ENCODE measurements at regions not wholly inside any gene's neighbourhood (a gene's known extent, or its start where the extent isn't known, plus 50 kb on each side); places are given as distances from the start of the nearest gene placed in this dataset.
"Not testable (repeated sequence)": the region's sequence is repeated elsewhere in the genome, so short reads cannot be mapped to it uniquely, and the experiment has no call there.

DNA sequence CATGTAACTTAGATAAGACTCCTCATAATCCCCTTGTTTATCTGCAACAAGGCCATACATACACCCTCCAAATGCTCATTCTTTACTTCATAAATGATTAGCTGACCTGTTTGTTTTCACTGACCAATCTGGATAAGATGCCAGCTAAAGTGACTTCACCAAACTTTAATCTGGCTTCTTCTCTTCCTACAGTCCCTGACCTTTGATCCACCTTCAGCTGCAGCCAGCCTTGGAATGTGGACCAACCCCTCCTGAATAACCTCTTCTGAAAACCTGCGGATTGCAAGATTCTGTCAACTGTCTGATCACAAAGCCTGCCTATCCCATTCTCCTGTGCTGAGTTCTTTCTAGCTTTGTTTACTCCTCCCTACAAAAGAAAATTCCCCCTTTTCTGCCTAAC is 476.8 kb downstream of the LRRC70 start:
- no peak overlapping the region for H3K4me3 ChIP-seq
- H3K27ac ChIP-seq, result no peak overlapping the region

DNA sequence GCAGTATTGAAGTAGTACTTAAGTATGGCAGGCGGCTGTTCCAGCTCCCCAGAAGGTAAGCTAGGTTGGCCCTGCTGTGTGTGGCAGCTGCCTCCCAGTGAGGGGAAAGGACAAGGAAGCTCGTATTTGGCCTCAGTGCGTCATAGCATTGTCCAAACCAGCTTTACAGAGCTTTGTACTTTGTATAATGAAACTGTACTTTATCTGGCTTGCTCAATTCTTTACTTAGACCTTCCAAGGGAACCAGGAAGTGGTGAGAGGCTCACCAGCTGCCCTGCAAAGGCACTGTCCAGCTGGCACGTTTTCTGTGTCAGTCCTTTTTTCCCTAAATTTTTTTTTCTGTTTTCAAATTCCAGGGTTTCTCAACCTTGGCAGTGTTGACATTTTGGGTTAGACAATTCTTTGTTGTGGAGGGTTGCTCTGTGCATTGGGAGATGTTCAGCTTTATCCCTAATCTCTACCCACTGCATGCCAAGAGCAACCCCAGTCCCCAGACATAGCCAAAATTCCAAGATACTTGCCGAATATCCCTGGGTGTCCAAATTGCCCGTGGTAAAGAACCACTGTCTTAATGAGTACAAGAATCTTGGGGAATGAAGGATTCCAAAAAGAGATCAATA is 474.5 kb downstream of the LRRC70 start:
- no peak overlapping the region for H3K4me3 ChIP-seq
- H3K27ac ChIP-seq, result no peak overlapping the region

DNA sequence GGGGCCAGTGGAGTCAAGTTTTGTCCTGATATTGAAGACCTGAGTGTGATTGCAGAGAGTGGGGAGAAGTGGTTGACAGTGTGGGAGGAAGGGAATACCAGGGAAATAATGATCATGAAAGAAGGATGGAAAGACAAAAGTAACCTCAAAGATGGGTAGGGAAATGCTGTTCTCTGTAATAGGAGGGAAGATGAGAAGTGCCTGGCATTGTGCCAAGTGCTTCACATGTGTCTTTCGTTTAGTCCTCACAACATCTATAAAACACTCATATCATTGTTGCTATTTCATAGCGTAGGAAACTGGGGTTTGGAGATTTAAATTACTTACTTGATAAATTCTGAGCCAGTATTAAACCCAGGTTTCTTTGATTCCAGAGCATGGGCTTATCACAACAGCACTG is 472.3 kb downstream of the LRRC70 start:
- H3K4me3 ChIP-seq, result no peak overlapping the region
- H3K27ac ChIP-seq, result no peak overlapping the region

- no peak overlapping the region for H3K4me3 ChIP-seq
These were observed 471.3 kb downstream of the LRRC70 start for GRCh38 chr5:63049935-63050334.

GRCh38 chr5:63043792-63044191 is 465.2 kb downstream of the LRRC70 start:
- Histone ChIP-seq H3K27ac (no peak overlapping the region), H3K4me3 (no peak overlapping the region)

More at GRCh38 chr5:63049935-63050334, 471.3 kb downstream of the LRRC70 start:
- no peak overlapping the region for H3K27ac ChIP-seq

GRCh38 chr5:63032343-63032742 is 453.7 kb downstream of the LRRC70 start:
- H3K27ac ChIP-seq, result no peak overlapping the region
- no peak overlapping the region for H3K4me3 ChIP-seq

DNA sequence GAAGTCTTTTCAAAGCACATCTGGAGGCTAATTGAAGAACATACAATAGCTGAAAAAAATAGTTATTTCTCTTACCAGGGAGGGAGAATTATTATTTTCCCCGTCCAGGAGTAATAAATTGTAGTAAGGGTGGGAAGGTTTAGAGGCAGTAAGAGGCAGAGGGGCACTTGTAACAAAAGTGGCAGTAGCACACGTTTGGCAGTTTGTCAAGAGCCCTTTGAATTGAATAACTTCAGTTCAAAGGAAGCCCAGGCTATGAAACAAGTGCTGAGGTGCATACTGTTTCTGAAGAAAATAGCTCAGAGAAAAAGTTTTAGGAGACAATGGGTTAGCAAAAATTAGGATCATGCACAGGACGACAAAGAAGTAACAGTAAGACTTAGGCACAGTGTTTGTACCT is 451.3 kb downstream of the LRRC70 start:
- Histone ChIP-seq H3K4me3 (no peak overlapping the region), H3K27ac (no peak overlapping the region)

GRCh38 chr5:63025679-63026078 is 447.1 kb downstream of the LRRC70 start:
- Histone ChIP-seq H3K4me3 (no peak overlapping the region), H3K27ac (no peak overlapping the region)

- Histone ChIP-seq H3K4me3 (no peak overlapping the region), H3K27ac (no peak overlapping the region)
These were observed 443.8 kb downstream of the LRRC70 start for GRCh38 chr5:63022403-63022802.

DNA sequence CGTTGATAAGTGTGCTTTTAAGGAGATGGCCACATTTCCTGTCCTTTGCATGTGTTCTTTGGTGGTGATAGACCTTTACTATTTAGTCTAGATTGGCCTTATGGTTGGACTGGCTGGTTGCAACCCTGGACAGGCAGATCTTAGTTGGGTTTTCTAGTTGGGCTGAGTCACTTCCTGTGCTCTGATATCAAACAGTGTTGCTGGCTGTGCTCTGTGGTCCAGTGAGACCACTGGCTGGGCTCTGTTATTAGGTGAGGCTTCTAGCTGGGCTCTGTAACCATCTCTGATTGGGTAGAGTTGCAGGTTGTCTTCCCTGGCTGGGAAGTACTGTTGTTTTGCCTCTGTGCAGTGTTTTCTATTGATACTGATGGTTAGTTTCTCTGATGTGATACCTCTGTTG is 432.5 kb downstream of the LRRC70 start:
- no peak overlapping the region for H3K4me3 ChIP-seq
- no peak overlapping the region for H3K27ac ChIP-seq

DNA sequence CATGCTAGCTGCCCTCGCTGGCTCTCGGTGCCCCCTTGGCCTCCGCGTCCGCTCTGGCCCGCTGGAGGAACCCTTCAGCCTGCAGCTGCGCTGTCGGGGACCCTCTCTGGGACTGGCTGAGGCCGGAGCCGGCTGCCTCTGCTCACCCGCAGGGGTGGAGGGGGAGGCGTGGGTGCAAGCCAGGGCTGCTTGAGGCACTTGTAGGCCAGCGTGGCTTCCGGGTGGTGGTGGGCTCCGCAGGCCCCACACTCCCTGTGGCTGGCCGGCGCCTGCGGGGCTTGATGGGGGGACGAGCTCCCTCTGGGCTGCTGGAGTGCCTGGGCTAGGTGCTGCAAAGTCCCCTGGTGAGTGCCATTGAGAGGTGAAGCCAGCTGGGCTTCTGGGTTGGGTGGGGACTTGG is 429.6 kb downstream of the LRRC70 start:
- no peak overlapping the region for H3K4me3 ChIP-seq
- no peak overlapping the region for H3K27ac ChIP-seq

DNA sequence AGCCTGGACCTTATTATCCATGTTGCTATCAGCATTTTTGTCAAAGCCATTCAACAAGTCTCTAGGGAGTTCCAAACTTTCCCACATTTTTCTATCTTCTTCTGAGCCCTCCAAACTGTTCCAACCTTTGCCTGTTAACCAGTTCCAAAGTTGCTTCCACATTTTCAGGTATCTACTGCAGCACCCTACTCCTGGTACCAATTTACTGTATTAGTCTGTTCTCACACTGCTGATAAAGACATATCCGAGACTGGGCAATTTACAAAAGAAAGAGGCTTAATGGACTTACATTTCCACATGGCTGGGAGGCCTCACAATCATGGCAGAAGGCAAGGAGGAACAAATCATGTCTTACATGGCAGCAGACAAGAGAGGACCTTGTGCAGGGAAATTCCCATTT is 416.2 kb downstream of the LRRC70 start:
- H3K27ac ChIP-seq, H3K4me3 ChIP-seq: not testable (repeated sequence)

DNA sequence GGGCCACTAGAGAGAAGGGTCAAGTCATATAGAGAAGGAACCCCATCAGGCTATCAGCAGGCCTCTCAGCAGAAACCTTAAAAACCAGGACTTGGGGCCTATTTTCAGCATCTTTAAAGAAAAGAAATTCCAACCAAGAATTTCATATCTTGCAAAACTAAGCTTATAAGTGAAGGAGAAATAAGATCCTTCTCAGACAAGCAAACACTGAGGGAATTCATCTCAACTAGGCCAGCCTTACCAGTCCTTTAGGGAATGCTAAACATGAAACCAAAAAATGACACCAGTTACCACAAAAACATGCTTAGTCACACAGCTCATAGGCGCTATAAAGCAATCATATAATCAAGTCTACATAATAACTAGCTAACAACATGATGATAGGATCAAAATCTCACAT is 407.1 kb downstream of the LRRC70 start:
- Histone ChIP-seq H3K4me3 (no peak overlapping the region), H3K27ac (no peak overlapping the region)

DNA sequence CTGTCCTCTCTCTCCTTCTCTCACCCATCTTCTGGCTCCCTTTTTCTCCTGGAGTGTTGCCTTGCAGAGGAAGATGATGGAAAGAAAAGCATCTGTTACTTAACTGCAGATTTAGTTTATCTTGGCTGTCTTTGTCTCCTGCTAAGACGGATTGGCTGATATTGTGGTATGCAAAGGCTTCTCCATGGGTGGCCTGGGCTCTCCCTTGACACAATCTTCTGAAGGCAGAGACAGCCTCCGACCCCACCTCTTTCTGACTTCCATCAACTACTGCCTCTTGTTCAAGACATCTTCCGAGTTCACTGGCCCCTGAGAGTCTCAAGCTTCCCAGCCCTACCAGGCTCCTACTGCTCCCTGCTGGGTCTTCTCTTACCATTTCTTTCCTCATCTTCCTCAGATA is 403.7 kb downstream of the LRRC70 start:
- Histone ChIP-seq H3K27ac (no peak overlapping the region), H3K4me3 (no peak overlapping the region)

DNA sequence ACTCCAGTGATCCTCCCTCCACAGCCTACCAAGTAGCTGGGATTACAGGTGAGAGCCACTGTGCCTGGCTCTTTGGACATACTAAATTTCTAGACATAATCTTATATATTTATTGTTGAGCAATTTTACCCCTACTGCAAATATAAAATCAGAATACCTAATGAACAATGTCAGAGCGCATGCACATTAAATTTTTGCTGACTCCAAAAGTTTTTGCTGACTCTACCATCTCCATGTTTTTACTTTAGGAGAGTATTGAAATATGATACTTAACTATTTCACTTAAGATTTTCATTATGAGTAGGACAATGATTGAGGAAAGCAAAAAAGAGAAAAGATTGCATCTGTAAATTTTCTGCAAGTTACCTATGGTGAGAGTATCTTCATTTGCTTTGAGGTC is 402.3 kb downstream of the LRRC70 start:
- Histone ChIP-seq H3K27ac (no peak overlapping the region), H3K4me3 (no peak overlapping the region)

DNA sequence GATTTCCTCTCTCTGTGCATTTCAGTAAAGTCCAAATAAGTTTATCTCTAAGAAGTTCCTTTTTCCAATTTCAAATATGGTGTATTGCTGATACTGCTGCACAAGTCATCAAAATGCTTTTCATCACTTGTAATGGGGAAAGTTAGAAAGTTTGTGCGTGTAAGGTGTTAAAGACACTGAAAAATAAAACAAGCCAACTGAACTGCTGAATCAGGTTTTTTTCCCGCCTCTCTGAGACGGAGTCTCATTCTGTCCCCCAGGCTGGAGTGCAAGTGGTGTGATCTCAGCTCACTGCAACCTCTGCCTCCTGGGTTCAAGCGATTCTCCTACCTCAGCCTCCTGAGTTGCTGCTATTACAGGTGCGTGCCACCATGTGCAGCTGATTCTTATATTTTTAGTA is 400.9 kb downstream of the LRRC70 start:
- no peak overlapping the region for H3K4me3 ChIP-seq

DNA sequence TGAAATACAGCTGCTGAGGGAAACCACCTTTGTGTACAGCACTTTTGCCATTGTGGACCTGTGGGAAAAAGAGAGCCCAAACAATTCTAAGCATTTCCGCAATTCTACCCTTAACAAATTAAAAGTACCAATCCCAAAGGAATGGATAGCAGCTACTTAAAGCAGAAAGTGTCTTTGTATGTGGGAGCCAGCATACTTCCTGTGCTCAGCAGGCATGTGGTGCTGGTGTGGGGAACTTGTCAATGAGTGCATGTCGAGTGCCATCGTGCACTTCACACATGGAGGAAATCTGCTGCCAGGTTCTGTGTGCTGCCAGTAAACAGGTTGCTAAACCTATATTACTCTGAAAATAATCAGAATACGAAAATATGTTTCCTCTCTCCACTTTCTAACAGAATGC is 399.0 kb downstream of the LRRC70 start:
- no peak overlapping the region for H3K4me3 ChIP-seq
- no peak overlapping the region for H3K27ac ChIP-seq

More for the DNA sequence above, 400.9 kb downstream of the LRRC70 start:
- no peak overlapping the region for H3K27ac ChIP-seq

DNA sequence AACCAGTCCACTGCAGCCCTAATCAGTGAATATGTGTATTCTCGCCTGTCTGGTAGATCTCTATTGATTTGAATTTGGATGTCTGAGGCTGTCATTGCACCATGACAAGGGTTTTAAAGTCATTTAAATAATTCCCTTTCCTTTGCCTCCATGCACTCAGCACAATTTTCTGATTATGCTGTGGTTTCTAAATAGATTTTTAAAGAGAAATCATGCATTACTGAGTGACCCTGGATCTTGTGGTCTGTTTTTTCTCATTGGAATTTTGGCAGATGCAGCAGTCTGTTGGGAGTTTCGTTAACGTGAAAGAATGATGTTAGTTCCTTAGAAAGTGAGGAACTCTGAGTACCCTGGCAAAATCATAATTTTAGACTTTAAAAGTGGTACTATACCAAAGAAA is 396.0 kb downstream of the LRRC70 start:
- Histone ChIP-seq H3K27ac (no peak overlapping the region), H3K4me3 (no peak overlapping the region)

DNA sequence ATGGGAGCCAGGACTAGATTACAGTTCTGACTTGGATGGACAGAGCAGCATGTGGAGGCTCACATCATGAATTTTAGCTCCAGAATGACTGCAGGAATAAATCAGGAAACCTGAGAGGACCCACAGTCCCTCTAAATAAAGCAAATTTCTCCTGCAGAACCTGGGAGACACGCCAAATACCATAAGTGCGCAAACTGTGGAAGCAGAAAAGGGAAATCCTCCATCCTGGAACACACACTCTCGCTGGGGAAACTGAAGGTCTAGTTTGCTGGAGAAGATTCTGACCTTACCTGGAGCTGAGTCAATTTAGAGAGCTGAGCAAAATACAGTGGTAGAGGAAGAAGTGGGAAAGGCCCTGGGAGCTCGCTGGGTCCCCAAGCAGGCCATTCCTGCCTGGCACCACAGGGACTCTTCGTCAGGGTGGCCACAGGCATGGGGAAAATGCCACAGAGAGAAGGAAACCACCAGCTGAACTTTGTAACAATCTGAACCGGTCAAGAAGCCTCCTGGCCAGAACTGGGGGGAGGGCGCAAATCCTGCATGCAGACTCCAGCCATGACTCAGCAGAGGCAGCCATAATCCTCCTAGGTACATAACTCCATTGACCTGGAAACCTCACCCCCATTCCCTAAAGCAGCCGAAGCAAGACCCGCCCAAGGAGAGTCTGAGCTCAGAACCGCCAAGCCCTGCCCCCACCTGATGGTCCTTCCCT is 390.9 kb downstream of the LRRC70 start:
- Histone ChIP-seq H3K27ac (no peak overlapping the region), H3K4me3 (no peak overlapping the region)

DNA sequence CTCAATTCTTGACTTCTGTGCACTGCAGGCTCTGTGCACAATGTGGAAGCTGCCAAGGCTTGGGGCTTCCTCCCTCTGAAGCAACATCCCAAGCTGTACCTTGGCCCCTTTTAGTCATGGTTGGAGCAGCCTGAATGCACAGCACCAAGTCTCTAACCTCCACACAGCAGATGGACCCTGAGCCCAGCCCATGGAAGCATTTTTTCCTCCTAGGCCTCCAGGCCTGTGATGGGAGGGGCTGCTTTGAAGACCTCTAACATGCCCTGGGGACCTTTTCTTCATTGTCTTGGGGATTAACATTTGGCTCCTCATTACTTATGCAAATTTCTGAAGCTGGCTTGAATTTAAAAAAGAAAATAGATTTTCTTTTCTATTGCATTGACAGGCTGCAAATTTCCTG is 385.8 kb downstream of the LRRC70 start:
- Histone ChIP-seq H3K4me3 (no peak overlapping the region), H3K27ac (no peak overlapping the region)

DNA sequence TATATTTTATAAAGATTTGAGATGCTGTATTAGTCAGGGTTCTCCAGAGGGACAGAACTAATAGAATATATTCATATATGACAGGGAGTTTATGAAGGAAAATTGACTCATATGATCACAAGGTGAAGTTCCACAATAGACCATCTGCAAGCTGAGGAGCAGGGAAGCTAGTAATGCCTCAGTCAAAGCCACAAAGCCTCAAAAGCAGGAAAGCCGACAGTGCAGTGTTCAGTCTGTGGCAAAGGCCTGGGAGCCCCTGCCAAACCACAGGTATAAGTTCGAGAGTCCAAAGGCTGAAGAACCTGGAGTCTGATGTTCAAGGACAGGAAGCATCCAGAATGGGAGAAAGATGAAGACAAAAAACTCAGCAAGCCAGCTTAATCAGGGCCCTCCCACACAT is 382.2 kb downstream of the LRRC70 start:
- Histone ChIP-seq H3K4me3 (no peak overlapping the region), H3K27ac (no peak overlapping the region)

GRCh38 chr5:62956597-62956996 is 378.0 kb downstream of the LRRC70 start:
- H3K27ac ChIP-seq, result no peak overlapping the region
- no peak overlapping the region for H3K4me3 ChIP-seq

Data from skin epidermis (tissue), 12 donors.